ENCODE measurements at regions not wholly inside any gene's neighbourhood (a gene's known extent, or its start where the extent isn't known, plus 50 kb on each side); places are given as distances from the start of the nearest gene placed in this dataset.

- Histone ChIP-seq H3K36me3 (ENCODE audit: control insufficient read depth, insufficient read depth, low read length) (no peaks in the 10 kb centered on the region), H4K5ac (ENCODE audit: low read length) (no peak overlapping the region), H3K4me2 (ENCODE audit: low read length) (no peak overlapping the region), H3K4ac (ENCODE audit: low read depth, low read length) (no peak overlapping the region), H3K79me2 (ENCODE audit: control insufficient read depth, insufficient read depth, low read length) (no peaks in the 10 kb centered on the region), H3K56ac (ENCODE audit: low read length) (no peak overlapping the region), H2AK5ac (ENCODE audit: low read length) (no peak overlapping the region), H3K18ac (ENCODE audit: low read length) (no peak overlapping the region), H2BK120ac (ENCODE audit: low read depth, low read length) (no peak overlapping the region), H3K27me3 (ENCODE audit: insufficient read depth, low read length, poor library complexity) (no peaks in the 10 kb centered on the region), H3K9ac (ENCODE audit: low read length) (no peak overlapping the region), H2BK5ac (ENCODE audit: low read length) (no peak overlapping the region), H3K27ac (ENCODE audit: low read depth, low read length) (no peak overlapping the region), H3K4me1 (ENCODE audit: control insufficient read depth, low read depth, low read length) (no peaks in the 10 kb centered on the region), H3K4me3 (ENCODE audit: low read length) (no peak overlapping the region), H4K8ac (ENCODE audit: low read depth, low read length) (no peak overlapping the region), H3K79me1 (ENCODE audit: low read length) (no peaks in the 10 kb centered on the region), H3K23ac (ENCODE audit: low read length) (no peak overlapping the region), H2BK15ac (replicated peaks; ENCODE audit: low read depth) (no peak overlapping the region)
- WGBS (ENCODE audit: extremely low coverage, insufficient coverage, low lambda C conversion rate) = no CpG with 5 or more reads among the region's 7 CpGs
- no peak for DNase-seq
Observed at GRCh38 chr2:22944143-22944542, 440.8 kb upstream of the KLHL29 start.

GRCh38 chr2:22946553-22946952 is 438.4 kb upstream of the KLHL29 start:
- H3K79me1 ChIP-seq (ENCODE audit: low read length) = no peaks in the 10 kb centered on the region
- H3K4me2 ChIP-seq (ENCODE audit: low read length) = no peak overlapping the region
- no peak overlapping the region for H3K27ac ChIP-seq (ENCODE audit: low read depth, low read length)
- no peak overlapping the region for H2BK15ac ChIP-seq (replicated peaks; ENCODE audit: low read depth)
- no peak overlapping the region for H3K4ac ChIP-seq (ENCODE audit: low read depth, low read length)
- peak; percentile 22 for DNase-seq
- no peak overlapping the region for H3K23ac ChIP-seq (ENCODE audit: low read length)
- H4K5ac ChIP-seq (ENCODE audit: low read length) = no peak overlapping the region
- H3K79me2 ChIP-seq (ENCODE audit: control insufficient read depth, insufficient read depth, low read length) = no peaks in the 10 kb centered on the region
- H3K18ac ChIP-seq (ENCODE audit: low read length) = no peak overlapping the region
- no peaks in the 10 kb centered on the region for H3K27me3 ChIP-seq (ENCODE audit: insufficient read depth, low read length, poor library complexity)
- H2BK120ac ChIP-seq (ENCODE audit: low read depth, low read length) = no peak overlapping the region
- no peak overlapping the region for H3K9ac ChIP-seq (ENCODE audit: low read length)
- no peak overlapping the region for H3K4me3 ChIP-seq (ENCODE audit: low read length)
- WGBS (ENCODE audit: extremely low coverage, insufficient coverage, low lambda C conversion rate) = no CpG with 5 or more reads among the region's 2 CpGs
- no peak overlapping the region for H3K56ac ChIP-seq (ENCODE audit: low read length)
- H3K36me3 ChIP-seq (ENCODE audit: control insufficient read depth, insufficient read depth, low read length) = no peaks in the 10 kb centered on the region
- no peak overlapping the region for H2AK5ac ChIP-seq (ENCODE audit: low read length)
- no peak overlapping the region for H4K8ac ChIP-seq (ENCODE audit: low read depth, low read length)
- H2BK5ac ChIP-seq (ENCODE audit: low read length) = no peak overlapping the region
- H3K4me1 ChIP-seq (ENCODE audit: control insufficient read depth, low read depth, low read length) = no peaks in the 10 kb centered on the region

GRCh38 chr2:22947741-22948140 is 437.2 kb upstream of the KLHL29 start:
- Histone ChIP-seq H3K18ac (ENCODE audit: low read length) (no peak overlapping the region), H4K8ac (ENCODE audit: low read depth, low read length) (no peak overlapping the region), H3K56ac (ENCODE audit: low read length) (no peak overlapping the region), H3K4me2 (ENCODE audit: low read length) (no peak overlapping the region), H3K23ac (ENCODE audit: low read length) (no peak overlapping the region), H3K9ac (ENCODE audit: low read length) (no peak overlapping the region), H3K36me3 (ENCODE audit: control insufficient read depth, insufficient read depth, low read length) (no peaks in the 10 kb centered on the region), H2BK15ac (replicated peaks; ENCODE audit: low read depth) (no peak overlapping the region), H3K27ac (ENCODE audit: low read depth, low read length) (no peak overlapping the region), H2BK120ac (ENCODE audit: low read depth, low read length) (no peak overlapping the region), H2BK5ac (ENCODE audit: low read length) (no peak overlapping the region), H2AK5ac (ENCODE audit: low read length) (no peak overlapping the region), H4K5ac (ENCODE audit: low read length) (no peak overlapping the region), H3K4me3 (ENCODE audit: low read length) (no peak overlapping the region), H3K4ac (ENCODE audit: low read depth, low read length) (no peak overlapping the region), H3K27me3 (ENCODE audit: insufficient read depth, low read length, poor library complexity) (no peaks in the 10 kb centered on the region), H3K4me1 (ENCODE audit: control insufficient read depth, low read depth, low read length) (no peaks in the 10 kb centered on the region), H3K79me1 (ENCODE audit: low read length) (no peaks in the 10 kb centered on the region), H3K79me2 (ENCODE audit: control insufficient read depth, insufficient read depth, low read length) (no peaks in the 10 kb centered on the region)
- DNase-seq = no peak
- WGBS (ENCODE audit: extremely low coverage, insufficient coverage, low lambda C conversion rate) = no CpG with 5 or more reads among the region's 4 CpGs

GRCh38 chr2:22950431-22950830 is 434.5 kb upstream of the KLHL29 start:
- no peak for DNase-seq
- H3K56ac ChIP-seq (ENCODE audit: low read length) = no peak overlapping the region
- no peak overlapping the region for H2AK5ac ChIP-seq (ENCODE audit: low read length)
- no CpG with 5 or more reads among the region's 2 CpGs for WGBS (ENCODE audit: extremely low coverage, insufficient coverage, low lambda C conversion rate)
- no peak overlapping the region for H2BK15ac ChIP-seq (replicated peaks; ENCODE audit: low read depth)
- no peak overlapping the region for H4K5ac ChIP-seq (ENCODE audit: low read length)
- no peak overlapping the region for H2BK5ac ChIP-seq (ENCODE audit: low read length)
- no peak overlapping the region for H3K4ac ChIP-seq (ENCODE audit: low read depth, low read length)
- H3K4me3 ChIP-seq (ENCODE audit: low read length) = no peak overlapping the region
- no peak overlapping the region for H4K8ac ChIP-seq (ENCODE audit: low read depth, low read length)
- H2BK120ac ChIP-seq (ENCODE audit: low read depth, low read length) = no peak overlapping the region
- H3K79me1 ChIP-seq (ENCODE audit: low read length) = no peaks in the 10 kb centered on the region
- no peaks in the 10 kb centered on the region for H3K27me3 ChIP-seq (ENCODE audit: insufficient read depth, low read length, poor library complexity)
- H3K23ac ChIP-seq (ENCODE audit: low read length) = no peak overlapping the region
- H3K79me2 ChIP-seq (ENCODE audit: control insufficient read depth, insufficient read depth, low read length) = no peaks in the 10 kb centered on the region
- H3K18ac ChIP-seq (ENCODE audit: low read length) = no peak overlapping the region
- no peak overlapping the region for H3K4me2 ChIP-seq (ENCODE audit: low read length)
- no peak overlapping the region for H3K9ac ChIP-seq (ENCODE audit: low read length)
- H3K27ac ChIP-seq (ENCODE audit: low read depth, low read length) = no peak overlapping the region
- no peaks in the 10 kb centered on the region for H3K4me1 ChIP-seq (ENCODE audit: control insufficient read depth, low read depth, low read length)
- H3K36me3 ChIP-seq (ENCODE audit: control insufficient read depth, insufficient read depth, low read length) = no peaks in the 10 kb centered on the region

GRCh38 chr2:22952656-22953225 is 432.2 kb upstream of the KLHL29 start:
- H2BK15ac ChIP-seq (replicated peaks; ENCODE audit: low read depth) = no peak overlapping the region
- no peak overlapping the region for H4K8ac ChIP-seq (ENCODE audit: low read depth, low read length)
- no peaks in the 10 kb centered on the region for H3K36me3 ChIP-seq (ENCODE audit: control insufficient read depth, insufficient read depth, low read length)
- H3K9ac ChIP-seq (ENCODE audit: low read length) = no peak overlapping the region
- no peaks in the 10 kb centered on the region for H3K79me1 ChIP-seq (ENCODE audit: low read length)
- no peak overlapping the region for H2BK5ac ChIP-seq (ENCODE audit: low read length)
- H3K56ac ChIP-seq (ENCODE audit: low read length) = no peak overlapping the region
- no peak overlapping the region for H3K4me2 ChIP-seq (ENCODE audit: low read length)
- no peak overlapping the region for H3K4me3 ChIP-seq (ENCODE audit: low read length)
- no peaks in the 10 kb centered on the region for H3K79me2 ChIP-seq (ENCODE audit: control insufficient read depth, insufficient read depth, low read length)
- no CpG with 5 or more reads among the region's 6 CpGs for WGBS (ENCODE audit: extremely low coverage, insufficient coverage, low lambda C conversion rate)
- H3K18ac ChIP-seq (ENCODE audit: low read length) = no peak overlapping the region
- DNase-seq = no peak
- H4K5ac ChIP-seq (ENCODE audit: low read length) = no peak overlapping the region
- H2AK5ac ChIP-seq (ENCODE audit: low read length) = no peak overlapping the region
- no peak overlapping the region for H3K23ac ChIP-seq (ENCODE audit: low read length)
- H3K4me1 ChIP-seq (ENCODE audit: control insufficient read depth, low read depth, low read length) = no peaks in the 10 kb centered on the region
- no peaks in the 10 kb centered on the region for H3K27me3 ChIP-seq (ENCODE audit: insufficient read depth, low read length, poor library complexity)
- no peak overlapping the region for H3K4ac ChIP-seq (ENCODE audit: low read depth, low read length)
- H3K27ac ChIP-seq (ENCODE audit: low read depth, low read length) = no peak overlapping the region
- no peak overlapping the region for H2BK120ac ChIP-seq (ENCODE audit: low read depth, low read length)

GRCh38 chr2:22957446-22957845 is 427.5 kb upstream of the KLHL29 start:
- Histone ChIP-seq H2BK15ac (replicated peaks; ENCODE audit: low read depth) (no peak overlapping the region), H3K4ac (ENCODE audit: low read depth, low read length) (no peak overlapping the region), H3K4me1 (ENCODE audit: control insufficient read depth, low read depth, low read length) (no peaks in the 10 kb centered on the region), H3K36me3 (ENCODE audit: control insufficient read depth, insufficient read depth, low read length) (no peaks in the 10 kb centered on the region), H3K79me2 (ENCODE audit: control insufficient read depth, insufficient read depth, low read length) (no peaks in the 10 kb centered on the region), H3K23ac (ENCODE audit: low read length) (no peak overlapping the region), H3K18ac (ENCODE audit: low read length) (no peak overlapping the region), H4K5ac (ENCODE audit: low read length) (no peak overlapping the region), H3K27ac (ENCODE audit: low read depth, low read length) (no peak overlapping the region), H3K56ac (ENCODE audit: low read length) (no peak overlapping the region), H3K4me3 (ENCODE audit: low read length) (no peak overlapping the region), H2BK120ac (ENCODE audit: low read depth, low read length) (no peak overlapping the region), H3K27me3 (ENCODE audit: insufficient read depth, low read length, poor library complexity) (no peaks in the 10 kb centered on the region), H3K9ac (ENCODE audit: low read length) (no peak overlapping the region), H3K4me2 (ENCODE audit: low read length) (no peak overlapping the region), H4K8ac (ENCODE audit: low read depth, low read length) (no peak overlapping the region), H2AK5ac (ENCODE audit: low read length) (no peak overlapping the region), H3K79me1 (ENCODE audit: low read length) (no peaks in the 10 kb centered on the region), H2BK5ac (ENCODE audit: low read length) (no peak overlapping the region)
- no peak for DNase-seq
- whole genome bisulfite sequencing (ENCODE audit: extremely low coverage, insufficient coverage, low lambda C conversion rate) = no CpG with 5 or more reads among the region's 5 CpGs
